CD4-positive, alpha-beta T cell treated with Interleukin-4 for 1 hour (primary cell): ENCODE measurements at regions not wholly inside any gene's neighbourhood (a gene's known extent, or its start where the extent isn't known, plus 50 kb on each side); places are given as distances from the start of the nearest gene placed in this dataset.

Experiments used
- DNase-seq, 2 donors: peaks; one replicate each; pipeline ENCODE4 v3.0.0-alpha.2; 2020 to 2022

DNA sequence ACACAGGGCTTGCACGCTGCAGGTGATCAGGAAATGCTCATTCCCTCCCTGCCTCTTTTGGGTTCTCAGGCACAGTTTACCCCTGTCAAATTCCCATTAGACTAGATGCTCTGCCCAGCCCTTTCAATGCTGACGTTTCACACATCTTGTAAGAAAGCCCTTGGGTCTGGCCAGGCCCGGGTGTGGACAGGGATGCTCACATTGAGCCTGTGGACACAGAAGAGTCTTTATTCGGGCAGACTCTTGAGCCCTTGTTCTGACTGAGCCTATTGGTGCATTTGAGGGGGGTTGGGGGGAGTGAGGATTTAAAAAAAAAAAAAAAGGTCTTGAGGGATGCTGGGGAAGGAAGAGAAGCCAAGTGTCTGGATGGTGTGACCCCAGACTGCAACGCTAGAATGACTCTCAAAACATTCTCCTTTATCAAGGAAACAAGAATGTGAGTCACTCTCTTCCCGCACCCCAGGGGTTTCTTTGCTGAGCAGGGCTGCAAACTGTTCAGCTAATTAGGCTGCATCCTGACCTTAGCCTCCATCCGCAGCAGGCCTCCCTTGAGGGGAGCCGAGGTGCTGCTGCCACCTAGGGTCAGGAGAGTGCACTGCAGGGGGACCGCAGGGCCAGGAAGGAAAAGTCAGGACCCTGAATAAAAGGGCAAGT lies 53.6 kb upstream of the TMEM72 start:
- DNase-seq: peak; percentile 38 to 44

DNA sequence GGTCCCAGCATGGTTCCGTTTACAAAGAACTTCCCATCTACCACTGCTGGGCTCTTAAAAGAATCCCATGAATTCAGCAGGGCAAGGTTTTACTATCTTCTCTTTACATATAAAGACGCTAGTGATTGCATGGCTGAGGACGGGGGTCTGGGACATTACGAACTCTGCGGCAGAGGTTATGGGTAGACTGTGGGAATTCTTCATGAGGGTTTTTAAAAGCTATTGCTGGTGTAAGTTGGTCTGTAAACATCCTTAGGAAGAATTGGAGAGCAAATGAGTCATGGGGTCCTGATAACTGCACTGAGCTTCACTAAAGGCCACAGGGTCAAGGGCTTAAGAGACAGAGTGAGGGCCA lies 53.1 kb upstream of the TMEM72 start:
- DNase-seq: no peak

DNA sequence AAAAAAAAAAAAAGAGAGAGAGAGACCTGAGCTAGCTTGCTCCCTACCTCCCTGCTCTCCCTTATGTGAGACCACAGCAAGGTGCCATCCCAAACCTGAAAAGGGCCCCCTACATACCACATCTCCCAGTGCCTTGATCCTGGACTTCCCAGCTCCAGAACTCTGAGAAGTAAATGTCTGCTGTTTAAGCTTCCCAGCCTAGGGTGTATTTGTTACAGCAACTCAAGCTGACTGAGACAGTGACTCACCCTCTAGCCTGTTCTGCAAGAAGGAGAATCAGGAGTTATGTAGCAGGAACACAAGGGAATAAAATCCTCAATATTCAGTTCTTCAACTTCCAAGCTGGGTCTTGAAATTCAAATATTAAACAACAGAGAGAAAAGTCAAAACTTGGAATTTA lies 52.1 kb upstream of the TMEM72 start:
- DNase-seq: no peak

DNA sequence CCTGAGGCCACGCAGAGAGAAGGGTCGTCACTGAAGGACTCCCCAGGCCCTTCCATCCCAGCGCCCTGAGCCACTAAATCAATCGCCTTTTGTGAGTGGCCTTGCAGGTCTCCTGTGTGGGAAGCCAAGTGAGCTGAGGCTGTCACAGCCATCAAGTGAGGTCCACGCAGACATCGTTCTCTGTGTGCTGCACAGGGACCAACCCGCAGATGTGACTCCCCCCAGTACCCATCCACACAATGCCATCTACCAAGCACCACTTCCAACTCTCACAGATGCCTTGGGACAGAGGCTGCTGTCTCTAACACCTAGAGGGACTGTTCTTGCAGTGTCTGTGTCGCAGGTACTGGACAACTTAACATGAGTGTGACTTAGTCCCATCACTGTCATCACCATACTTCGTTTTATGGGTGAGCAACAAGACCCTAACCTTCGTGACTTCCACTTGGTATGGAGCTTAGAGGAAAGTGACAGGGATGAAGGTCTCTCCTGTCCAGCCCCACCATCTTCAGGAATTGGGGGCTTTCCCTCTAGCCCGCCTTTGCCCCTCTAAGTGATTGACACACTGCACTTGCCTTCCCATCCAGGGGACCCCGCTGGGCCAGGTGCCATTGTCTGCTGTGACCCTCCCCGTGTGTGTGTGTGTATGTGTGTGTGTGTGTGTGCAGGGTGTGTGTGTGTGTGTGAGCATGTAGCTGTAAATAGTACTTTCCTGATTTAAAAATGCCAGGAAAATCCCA lies 51.4 kb upstream of the TMEM72 start:
- DNase-seq: no peak

- DNase-seq: no peak
Observed at GRCh38 chr10:44860811-44861736, 50.1 kb upstream of the TMEM72 start.
